OCI-LY3 (cell line): ENCODE measurements at regions not wholly inside any gene's neighbourhood (a gene's known extent, or its start where the extent isn't known, plus 50 kb on each side); places are given as distances from the start of the nearest gene placed in this dataset.

Source experiments
- EZH2phosphoT487 ChIP-seq: fragments of 200-600 bp; shearing (Covaris generic); IDR thresholded peaks from 2 replicates; pipeline ENCODE4 v1.6.1; 2018; ENCODE audit warnings: antibody characterized with exemption, mixed run types, low read depth
- TF ChIP-seq, protein P1 (sequence below): fragments of 200-600, 300-600 bp; sonication (generic); IDR thresholded peaks from 2 replicates; pipeline ENCODE4 v1.5.1; 2014; ENCODE audit warnings: antibody characterized with exemption, low read length, low read depth

- TF ChIP-seq, protein P1, sequence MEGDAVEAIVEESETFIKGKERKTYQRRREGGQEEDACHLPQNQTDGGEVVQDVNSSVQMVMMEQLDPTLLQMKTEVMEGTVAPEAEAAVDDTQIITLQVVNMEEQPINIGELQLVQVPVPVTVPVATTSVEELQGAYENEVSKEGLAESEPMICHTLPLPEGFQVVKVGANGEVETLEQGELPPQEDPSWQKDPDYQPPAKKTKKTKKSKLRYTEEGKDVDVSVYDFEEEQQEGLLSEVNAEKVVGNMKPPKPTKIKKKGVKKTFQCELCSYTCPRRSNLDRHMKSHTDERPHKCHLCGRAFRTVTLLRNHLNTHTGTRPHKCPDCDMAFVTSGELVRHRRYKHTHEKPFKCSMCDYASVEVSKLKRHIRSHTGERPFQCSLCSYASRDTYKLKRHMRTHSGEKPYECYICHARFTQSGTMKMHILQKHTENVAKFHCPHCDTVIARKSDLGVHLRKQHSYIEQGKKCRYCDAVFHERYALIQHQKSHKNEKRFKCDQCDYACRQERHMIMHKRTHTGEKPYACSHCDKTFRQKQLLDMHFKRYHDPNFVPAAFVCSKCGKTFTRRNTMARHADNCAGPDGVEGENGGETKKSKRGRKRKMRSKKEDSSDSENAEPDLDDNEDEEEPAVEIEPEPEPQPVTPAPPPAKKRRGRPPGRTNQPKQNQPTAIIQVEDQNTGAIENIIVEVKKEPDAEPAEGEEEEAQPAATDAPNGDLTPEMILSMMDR = no peak
- TF ChIP-seq EZH2phosphoT487 = no peak
Measured at GRCh38 chr1:74834261-74834660, 101.3 kb downstream of the TYW3 start.
